GM12874 (cell line): ENCODE measurements at regions not wholly inside any gene's neighbourhood (a gene's known extent, or its start where the extent isn't known, plus 50 kb on each side); places are given as distances from the start of the nearest gene placed in this dataset.

Source experiments
- TF ChIP-seq, protein P1 (sequence below): IDR thresholded peaks from 2 replicates; pipeline ENCODE4 v1.5.1; 2011; ENCODE audit warnings: low read depth, mild to moderate bottlenecking, control low read depth, low read length, moderate library complexity; ENCODE audit not compliant: insufficient read depth

DNA sequence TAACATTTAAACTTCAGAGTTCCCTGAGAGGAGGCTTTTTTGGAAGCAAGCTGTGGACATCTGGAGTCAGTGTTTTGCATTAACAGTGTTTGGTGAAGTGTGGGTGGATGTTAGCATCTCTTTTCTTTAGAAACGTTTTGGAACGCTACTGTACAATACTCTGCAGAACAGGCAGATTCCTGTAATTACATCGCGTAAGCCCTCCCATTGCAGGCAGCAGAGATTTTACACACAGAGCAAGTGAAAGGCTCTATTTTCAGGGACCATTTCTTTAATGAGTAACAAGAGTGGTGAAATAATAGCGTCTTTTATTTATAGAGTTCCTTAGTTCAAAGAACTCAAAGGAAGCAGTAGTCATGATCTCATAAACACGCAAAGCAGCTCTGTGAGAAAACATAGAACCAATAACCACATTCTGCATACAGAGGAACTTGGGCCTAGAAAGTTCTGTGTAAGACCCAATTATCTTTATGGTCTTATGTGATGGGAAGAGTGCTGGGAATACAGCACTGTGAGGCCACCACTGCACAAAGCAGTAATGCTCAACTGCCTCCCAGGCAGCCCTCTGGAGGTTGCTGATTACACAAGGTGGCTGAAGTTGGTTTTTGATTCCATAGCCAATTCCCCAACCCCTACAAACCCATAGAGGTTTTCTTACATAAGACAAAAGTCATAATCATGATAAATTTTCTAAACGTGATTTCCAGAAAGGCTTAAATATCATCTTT, 298.7 kb upstream of the EPHA5 start:
- TF ChIP-seq, protein P1, sequence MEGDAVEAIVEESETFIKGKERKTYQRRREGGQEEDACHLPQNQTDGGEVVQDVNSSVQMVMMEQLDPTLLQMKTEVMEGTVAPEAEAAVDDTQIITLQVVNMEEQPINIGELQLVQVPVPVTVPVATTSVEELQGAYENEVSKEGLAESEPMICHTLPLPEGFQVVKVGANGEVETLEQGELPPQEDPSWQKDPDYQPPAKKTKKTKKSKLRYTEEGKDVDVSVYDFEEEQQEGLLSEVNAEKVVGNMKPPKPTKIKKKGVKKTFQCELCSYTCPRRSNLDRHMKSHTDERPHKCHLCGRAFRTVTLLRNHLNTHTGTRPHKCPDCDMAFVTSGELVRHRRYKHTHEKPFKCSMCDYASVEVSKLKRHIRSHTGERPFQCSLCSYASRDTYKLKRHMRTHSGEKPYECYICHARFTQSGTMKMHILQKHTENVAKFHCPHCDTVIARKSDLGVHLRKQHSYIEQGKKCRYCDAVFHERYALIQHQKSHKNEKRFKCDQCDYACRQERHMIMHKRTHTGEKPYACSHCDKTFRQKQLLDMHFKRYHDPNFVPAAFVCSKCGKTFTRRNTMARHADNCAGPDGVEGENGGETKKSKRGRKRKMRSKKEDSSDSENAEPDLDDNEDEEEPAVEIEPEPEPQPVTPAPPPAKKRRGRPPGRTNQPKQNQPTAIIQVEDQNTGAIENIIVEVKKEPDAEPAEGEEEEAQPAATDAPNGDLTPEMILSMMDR = no peak

DNA sequence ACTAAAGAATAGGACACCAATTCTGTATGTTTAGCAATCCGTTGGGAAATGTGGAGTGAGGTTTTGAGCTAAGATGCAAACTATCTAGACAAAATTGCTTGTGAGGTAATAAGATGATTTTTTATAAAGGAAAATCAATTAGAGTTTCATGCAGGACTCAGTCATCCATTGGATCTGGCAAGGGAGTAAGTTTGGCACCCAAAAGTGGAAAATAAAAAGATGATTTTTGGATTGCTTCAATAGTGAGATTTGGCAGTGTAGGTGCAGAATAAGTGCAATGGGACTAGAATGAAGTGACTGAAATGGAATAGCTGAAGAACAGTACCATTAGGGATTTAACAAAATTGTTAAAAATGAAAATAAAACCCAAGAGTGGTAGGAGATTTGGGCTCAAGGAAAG, 290.5 kb upstream of the EPHA5 start:
- TF ChIP-seq, protein P1 = no peak

DNA sequence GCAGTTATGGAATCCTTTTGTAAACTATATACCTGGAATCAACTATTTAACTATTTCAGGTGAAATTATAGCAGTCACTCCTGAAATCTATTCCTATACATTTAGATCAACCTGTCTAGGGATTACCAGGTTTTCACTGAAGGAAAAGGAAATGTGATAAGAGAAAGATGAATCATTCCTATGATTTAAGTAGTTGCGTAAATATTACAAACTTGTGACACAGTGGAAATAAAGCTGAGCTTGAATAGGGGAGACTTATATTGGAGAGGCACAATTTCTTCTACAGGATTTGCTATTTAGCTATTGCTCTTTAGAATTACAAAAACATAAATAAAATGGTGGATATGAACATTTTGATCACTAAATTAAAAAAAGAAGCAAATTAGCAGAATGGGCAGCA, 284.1 kb upstream of the EPHA5 start:
- TF ChIP-seq, protein P1 = no peak

DNA sequence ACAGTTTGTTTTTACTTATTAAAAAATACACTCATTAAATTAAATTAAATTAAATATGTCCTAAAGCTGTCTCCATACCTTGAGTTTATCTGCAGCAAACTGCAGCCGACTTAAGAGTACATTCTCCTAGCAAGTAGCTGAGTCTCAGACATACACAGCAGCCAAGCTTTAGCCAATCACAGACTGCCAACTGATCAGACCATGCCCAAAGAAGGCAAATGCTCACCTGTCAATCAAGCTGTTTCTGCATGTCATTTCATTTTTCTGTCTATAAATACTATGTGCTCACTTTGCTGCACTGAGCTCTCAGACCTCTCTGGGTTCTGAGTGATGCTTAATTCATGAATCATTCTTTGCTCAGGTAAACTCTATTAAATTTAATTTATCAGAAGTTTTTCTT, 280.9 kb upstream of the EPHA5 start:
- TF ChIP-seq, protein P1 = no peak

DNA sequence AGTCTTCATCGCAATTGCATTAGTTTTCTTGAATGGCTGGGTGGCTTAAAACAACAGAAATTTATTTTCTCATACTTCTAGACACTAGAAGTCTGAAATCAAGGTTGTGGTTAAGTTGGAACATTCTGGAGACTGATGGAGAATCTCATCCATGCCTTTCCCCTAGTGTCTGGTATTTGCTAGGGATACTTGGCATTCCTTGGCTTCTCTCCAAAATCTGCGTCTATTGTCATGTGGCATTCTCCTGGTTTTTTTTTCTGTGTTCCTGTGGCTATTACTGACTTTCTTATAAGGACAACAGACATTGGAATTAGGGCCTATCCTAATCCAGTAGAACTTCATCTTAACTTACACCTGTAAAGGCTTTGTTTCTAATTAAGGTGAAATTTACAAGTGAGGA, 272.8 kb upstream of the EPHA5 start:
- TF ChIP-seq, protein P1 = no peak

DNA sequence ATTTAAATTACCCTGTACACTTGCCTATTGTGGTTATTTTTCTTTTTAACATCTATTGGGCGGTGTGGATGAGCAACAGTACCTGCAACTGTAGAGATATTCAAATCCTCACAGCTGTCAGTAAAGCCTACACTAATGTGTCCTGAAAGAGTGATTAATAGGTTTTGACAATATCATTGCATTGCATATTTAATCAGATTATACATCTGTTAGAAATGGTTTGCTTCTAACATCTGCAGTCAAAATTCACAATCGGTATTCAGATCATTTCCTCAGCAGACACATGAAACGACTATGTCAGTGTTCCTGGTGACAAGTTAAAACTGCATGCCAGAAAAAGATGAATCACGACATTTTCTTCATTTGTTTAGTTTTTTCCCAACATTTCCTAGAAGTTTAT, 254.6 kb upstream of the EPHA5 start:
- TF ChIP-seq, protein P1 = no peak

DNA sequence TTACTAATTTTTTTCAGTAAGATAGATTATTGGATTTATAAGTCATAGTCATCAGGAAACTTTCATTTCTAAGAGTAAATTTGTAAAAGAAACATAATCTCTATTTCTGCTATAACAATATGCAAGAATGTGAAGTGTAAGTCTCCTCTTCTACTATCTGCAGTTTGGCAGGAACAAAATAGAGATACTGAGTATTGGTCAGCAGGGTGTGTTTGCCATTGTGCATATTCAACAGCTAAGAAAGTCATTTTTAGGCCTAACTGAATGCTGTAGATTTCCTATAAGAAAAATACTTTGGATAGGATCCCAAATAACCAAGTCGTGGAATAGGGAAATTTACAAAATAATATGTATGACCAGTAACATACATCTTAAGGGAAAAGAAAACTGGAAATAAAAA, 253.3 kb upstream of the EPHA5 start:
- TF ChIP-seq, protein P1 = no peak
